KMS-11 (cell line): ENCODE measurements at regions not wholly inside any gene's neighbourhood (a gene's known extent, or its start where the extent isn't known, plus 50 kb on each side); places are given as distances from the start of the nearest gene placed in this dataset.
"Not testable (repeated sequence)": the region's sequence is repeated elsewhere in the genome, so short reads cannot be mapped to it uniquely, and the experiment has no call there.

Experiments used
- H2AFZ ChIP-seq: fragments of 200-600 bp; sonication (generic); 2 replicates; pipeline ENCODE4 v1.6.1; 2016; ENCODE audit warnings: antibody characterized with exemption, mixed run types, low read depth
- H3K27ac ChIP-seq: fragments of 200-600 bp; sonication (generic); 2 replicates; pipeline ENCODE4 v1.6.1; 2016; ENCODE audit warnings: mild to moderate bottlenecking, mixed run types
- H3K27me3 ChIP-seq: fragments of 200-600 bp; sonication (generic); 2 replicates; pipeline ENCODE4 v1.6.1; 2017; ENCODE audit warnings: mild to moderate bottlenecking, low read depth, mixed run types, moderate library complexity; ENCODE audit not compliant: insufficient read depth
- H3K36me3 ChIP-seq: fragments of 200-600 bp; sonication (generic); 2 replicates; pipeline ENCODE4 v1.6.1; 2017; ENCODE audit warnings: mild to moderate bottlenecking, mixed run types; ENCODE audit not compliant: insufficient read depth
- H3K4me1 ChIP-seq: fragments of 200-600 bp; sonication (generic); 2 replicates; pipeline ENCODE4 v1.6.1; 2016; ENCODE audit warnings: mild to moderate bottlenecking, low read depth, mixed run types; ENCODE audit not compliant: poor library complexity, severe bottlenecking
- H3K4me2 ChIP-seq: fragments of 200-600 bp; sonication (generic); 2 replicates; pipeline ENCODE4 v1.7.0; 2016; ENCODE audit warnings: mild to moderate bottlenecking, mixed run types
- H3K4me3 ChIP-seq: fragments of 200-600 bp; sonication (generic); IDR thresholded peaks from 2 replicates; pipeline ENCODE4 v1.6.1; 2017; ENCODE audit warnings: low read depth, low read length, mixed read lengths; ENCODE audit not compliant: insufficient read depth
- H3K79me2 ChIP-seq: fragments of 200-600 bp; sonication (generic); 2 replicates; pipeline ENCODE4 v1.6.1; 2016; ENCODE audit warnings: low read depth, mixed run types; ENCODE audit not compliant: insufficient read depth
- H3K9ac ChIP-seq: fragments of 200-600 bp; sonication (generic); 2 replicates; pipeline ENCODE4 v1.6.1; 2016; ENCODE audit warnings: mild to moderate bottlenecking, mixed run types
- H4K20me1 ChIP-seq: fragments of 200-600 bp; sonication (generic); 2 replicates; pipeline ENCODE4 v1.6.1; 2016; ENCODE audit warnings: mild to moderate bottlenecking, mixed run types; ENCODE audit not compliant: insufficient read depth
- CTCF ChIP-seq: fragments of 200-600 bp; sonication (generic); conservative IDR thresholded peaks from 2 replicates; pipeline ENCODE4 v1.6.1; 2017; ENCODE audit warnings: low read depth, mild to moderate bottlenecking, antibody characterized with exemption, low read length, moderate library complexity, mixed read lengths

GRCh38 chr12:74780182-74780849 is 242.7 kb downstream of the ATXN7L3B start:
- H3K4me2 ChIP-seq: no peak overlapping the region
- no peaks in the 10 kb centered on the region for H4K20me1 ChIP-seq
- H3K79me2 ChIP-seq: no peaks in the 10 kb centered on the region
- H2AFZ ChIP-seq: no peak overlapping the region
- no peak overlapping the region for H3K27ac ChIP-seq
- TF ChIP-seq CTCF: no peak
- no peaks in the 10 kb centered on the region for H3K27me3 ChIP-seq
- no peaks in the 10 kb centered on the region for H3K4me1 ChIP-seq
- H3K9ac ChIP-seq: no peak overlapping the region
- no peaks in the 10 kb centered on the region for H3K36me3 ChIP-seq
- H3K4me3 ChIP-seq: no peak overlapping the region

- H3K27me3 ChIP-seq, H3K4me3 ChIP-seq, H2AFZ ChIP-seq, H3K36me3 ChIP-seq, H4K20me1 ChIP-seq, H3K27ac ChIP-seq, H3K79me2 ChIP-seq, H3K4me1 ChIP-seq, H3K4me2 ChIP-seq, H3K9ac ChIP-seq: not testable (repeated sequence)
Observed at GRCh38 chr12:74780850-74781241, 243.2 kb downstream of the ATXN7L3B start.

- H3K79me2 ChIP-seq: no peaks in the 10 kb centered on the region
- TF ChIP-seq CTCF: no peak
- H2AFZ ChIP-seq: no peak overlapping the region
Observed at GRCh38 chr12:74781991-74782485, 244.4 kb downstream of the ATXN7L3B start.

GRCh38 chr12:74790931-74791330 is 253.3 kb downstream of the ATXN7L3B start:
- Histone ChIP-seq H3K4me3 (no peak overlapping the region), H3K27ac (no peak overlapping the region), H3K36me3 (no peaks in the 10 kb centered on the region), H3K4me1 (no peaks in the 10 kb centered on the region), H4K20me1 (no peaks in the 10 kb centered on the region), H2AFZ (no peak overlapping the region), H3K27me3 (no peaks in the 10 kb centered on the region), H3K4me2 (no peak overlapping the region), H3K9ac (no peak overlapping the region), H3K79me2 (no peaks in the 10 kb centered on the region)
- no peak for TF ChIP-seq CTCF

More at GRCh38 chr12:74781991-74782485, 244.4 kb downstream of the ATXN7L3B start:
- no peaks in the 10 kb centered on the region for H3K27me3 ChIP-seq
- H3K27ac ChIP-seq: no peak overlapping the region
- no peak overlapping the region for H3K4me2 ChIP-seq
- H4K20me1 ChIP-seq: no peaks in the 10 kb centered on the region
- no peaks in the 10 kb centered on the region for H3K4me1 ChIP-seq
- H3K4me3 ChIP-seq: no peak overlapping the region
- H3K36me3 ChIP-seq: no peaks in the 10 kb centered on the region
- H3K9ac ChIP-seq: no peak overlapping the region

- Histone ChIP-seq H3K4me1 (no peaks in the 10 kb centered on the region), H3K27ac (no peak overlapping the region), H3K4me3 (no peak overlapping the region), H4K20me1 (no peaks in the 10 kb centered on the region), H3K9ac (no peak overlapping the region), H3K79me2 (no peaks in the 10 kb centered on the region), H3K27me3 (no peaks in the 10 kb centered on the region), H3K4me2 (no peak overlapping the region), H3K36me3 (no peaks in the 10 kb centered on the region), H2AFZ (no peak overlapping the region; the same call in 1 of the 2 replicates)
- TF ChIP-seq CTCF: no peak
Observed at GRCh38 chr12:74791365-74791764, 253.7 kb downstream of the ATXN7L3B start.
